Smooth muscle cell (in vitro differentiated cells): ENCODE measurements at regions not wholly inside any gene's neighbourhood (a gene's known extent, or its start where the extent isn't known, plus 50 kb on each side); places are given as distances from the start of the nearest gene placed in this dataset.

Experiments used
- DNase-seq: peaks from one replicate; lab custom pipeline; 2025; ENCODE audit not compliant: unreplicated experiment; lab: John Stamatoyannopoulos, UW
- H2AFZ ChIP-seq: fragments of 200-600 bp; sonication (generic); 2 replicates; pipeline ENCODE4 v1.6.0; 2016; ENCODE audit warnings: antibody characterized with exemption, low read depth, mild to moderate bottlenecking
- H3F3A ChIP-seq: fragments of 200-600 bp; sonication (generic); 2 replicates; pipeline ENCODE4 v1.6.0; 2017; ENCODE audit warnings: antibody characterized with exemption, low read depth
- H3K27ac ChIP-seq: fragments of 200-600 bp; sonication (generic); 2 replicates; pipeline ENCODE4 v1.5.1; 2016; ENCODE audit warnings: low read depth, mild to moderate bottlenecking
- H3K27me3 ChIP-seq: fragments of 200-600 bp; sonication (generic); 2 replicates; pipeline ENCODE4 v1.6.1; 2016; ENCODE audit warnings: low read depth, mild to moderate bottlenecking
- H3K36me3 ChIP-seq: fragments of 200-600 bp; sonication (generic); 2 replicates; pipeline ENCODE4 v1.5.1; 2016; ENCODE audit warnings: low read depth
- H3K4me1 ChIP-seq: fragments of 200-600 bp; sonication (generic); 2 replicates; pipeline ENCODE4 v1.5.1; 2016; ENCODE audit warnings: low read depth
- H3K4me2 ChIP-seq: fragments of 200-600 bp; sonication (generic); 2 replicates; pipeline ENCODE4 v1.6.0; 2016; ENCODE audit warnings: mild to moderate bottlenecking
- H3K4me3 ChIP-seq: fragments of 200-600 bp; sonication (generic); 2 replicates; pipeline ENCODE4 v1.5.1; 2016; ENCODE audit warnings: mild to moderate bottlenecking
- H3K79me2 ChIP-seq: fragments of 200-600 bp; sonication (generic); 2 replicates; pipeline ENCODE4 v1.6.0; 2016; ENCODE audit warnings: low read depth, mild to moderate bottlenecking
- H3K9ac ChIP-seq: fragments of 200-600 bp; sonication (generic); 2 replicates; pipeline ENCODE4 v1.6.0; 2016; ENCODE audit warnings: low read depth
- H3K9me3 ChIP-seq: fragments of 200-600 bp; sonication (generic); replicated peaks from 2 replicates; pipeline ENCODE4 v1.5.1; 2016; ENCODE audit warnings: low read depth
- H4K20me1 ChIP-seq: fragments of 200-600 bp; sonication (generic); 2 replicates; pipeline ENCODE4 v1.6.0; 2016; ENCODE audit warnings: low read depth
- CTCF ChIP-seq: fragments of 200-600 bp; sonication (generic); IDR thresholded peaks from 2 replicates; pipeline ENCODE4 v1.5.1; 2017; ENCODE audit warnings: borderline replicate concordance, mild to moderate bottlenecking, antibody characterized with exemption; ENCODE audit not compliant: insufficient read depth, poor library complexity, severe bottlenecking
- WGBS: methylation state at CpG from one replicate; pipeline ENCODE4 v1.1.7; 2016; ENCODE audit warnings: low lambda C conversion rate; 5-methylcytosine and 5-hydroxymethylcytosine counted together

- Histone ChIP-seq H3F3A (no peaks in the 10 kb centered on the region), H3K9ac (no peak overlapping the region), H3K27ac (no peak overlapping the region), H3K36me3 (no peaks in the 10 kb centered on the region), H3K4me1 (no peaks in the 10 kb centered on the region), H4K20me1 (no peaks in the 10 kb centered on the region), H3K4me2 (no peak overlapping the region), H3K4me3 (no peak overlapping the region), H3K79me2 (no peaks in the 10 kb centered on the region), H3K27me3 (no peaks in the 10 kb centered on the region), H3K9me3 (no peaks in the 10 kb centered on the region), H2AFZ (no peak overlapping the region)
- DNase-seq, result no peak
- no peak for TF ChIP-seq CTCF
Measured at GRCh38 chr15:46121441-46121840, 486.6 kb downstream of the SQOR start.

GRCh38 chr15:46126581-46126980 is 491.8 kb downstream of the SQOR start:
- TF ChIP-seq CTCF, result no peak
- Histone ChIP-seq H3K4me3 (no peak overlapping the region), H3K9ac (no peak overlapping the region), H4K20me1 (no peaks in the 10 kb centered on the region), H3K79me2 (no peaks in the 10 kb centered on the region), H3F3A (no peaks in the 10 kb centered on the region), H3K27ac (peak overlapping the region; percentile 53), H3K4me2 (no peak overlapping the region), H3K36me3 (no peaks in the 10 kb centered on the region), H3K4me1 (no peaks in the 10 kb centered on the region), H3K9me3 (no peaks in the 10 kb centered on the region), H3K27me3 (no peaks in the 10 kb centered on the region), H2AFZ (no peak overlapping the region)
- DNase-seq, result no peak
- 66% methylated on average over 3 of the region's 3 CpGs for WGBS

- no peaks in the 10 kb centered on the region for H3K4me1 ChIP-seq
- no peaks in the 10 kb centered on the region for H3K27me3 ChIP-seq
- no peak overlapping the region for H3K4me2 ChIP-seq
- H3F3A ChIP-seq, result no peaks in the 10 kb centered on the region
- no peak overlapping the region for H3K9ac ChIP-seq
- H2AFZ ChIP-seq, result no peak overlapping the region
- H3K9me3 ChIP-seq, result no peaks in the 10 kb centered on the region
- H3K36me3 ChIP-seq, result no peaks in the 10 kb centered on the region
- H3K79me2 ChIP-seq, result no peaks in the 10 kb centered on the region
- no peak for TF ChIP-seq CTCF
- no peak overlapping the region for H3K4me3 ChIP-seq
- DNase-seq, result no peak
- 46% methylated on average over 3 of the region's 3 CpGs for WGBS
- peak overlapping the region; percentile 53 for H3K27ac ChIP-seq
- no peaks in the 10 kb centered on the region for H4K20me1 ChIP-seq
Measured at GRCh38 chr15:46127361-46127874, 492.6 kb downstream of the SQOR start.

GRCh38 chr15:46129145-46129544 is 494.3 kb downstream of the SQOR start:
- Histone ChIP-seq H3K79me2 (no peaks in the 10 kb centered on the region), H2AFZ (no peak overlapping the region), H3K4me3 (no peak overlapping the region), H3K27ac (no peak overlapping the region), H3K27me3 (no peaks in the 10 kb centered on the region), H3K4me2 (no peak overlapping the region), H3K4me1 (no peaks in the 10 kb centered on the region), H3K9me3 (no peaks in the 10 kb centered on the region), H3K9ac (no peak overlapping the region), H3F3A (no peaks in the 10 kb centered on the region), H4K20me1 (no peaks in the 10 kb centered on the region), H3K36me3 (no peaks in the 10 kb centered on the region)
- no peak for DNase-seq
- no peak for TF ChIP-seq CTCF
- WGBS, result 89% methylated on average over 1 of the region's 1 CpG
